AG09309 (cell line): ENCODE measurements at regions not wholly inside any gene's neighbourhood (a gene's known extent, or its start where the extent isn't known, plus 50 kb on each side); places are given as distances from the start of the nearest gene placed in this dataset.

Experiments
- DNase-seq: peaks from one replicate; pipeline ENCODE4 v3.0.0-alpha.2; 2010; ENCODE audit warnings: low read depth
- H3K4me3 ChIP-seq: 2 replicates; pipeline ENCODE4 v1.5.1; 2011; ENCODE audit warnings: mild to moderate bottlenecking, low read depth, low read length, moderate library complexity; ENCODE audit not compliant: control insufficient read depth
- CTCF ChIP-seq: IDR thresholded peaks from 2 replicates; pipeline ENCODE4 v1.5.1; 2011; ENCODE audit warnings: mild to moderate bottlenecking, low read depth, low read length, inconsistent platforms; ENCODE audit not compliant: insufficient read depth, control insufficient read depth; ENCODE audit errors: missing control alignments

- DNase-seq, result no peak
- H3K4me3 ChIP-seq, result no peak overlapping the region
- TF ChIP-seq CTCF, result no peak
Measured at GRCh38 chr1:69246109-69246508, 321.6 kb upstream of the LRRC7 start.

GRCh38 chr1:69246710-69247109 lies 321.0 kb upstream of the LRRC7 start:
- TF ChIP-seq CTCF, result no peak
- H3K4me3 ChIP-seq, result no peak overlapping the region
- DNase-seq, result no peak

- TF ChIP-seq CTCF, result no peak
- no peak for DNase-seq
Measured at GRCh38 chr1:69252696-69253095, 315.0 kb upstream of the LRRC7 start.

GRCh38 chr1:69256036-69256435 lies 311.7 kb upstream of the LRRC7 start:
- TF ChIP-seq CTCF, result no peak
- H3K4me3 ChIP-seq, result no peak overlapping the region
- DNase-seq, result no peak

More at GRCh38 chr1:69252696-69253095, 315.0 kb upstream of the LRRC7 start:
- H3K4me3 ChIP-seq, result no peak overlapping the region

DNA sequence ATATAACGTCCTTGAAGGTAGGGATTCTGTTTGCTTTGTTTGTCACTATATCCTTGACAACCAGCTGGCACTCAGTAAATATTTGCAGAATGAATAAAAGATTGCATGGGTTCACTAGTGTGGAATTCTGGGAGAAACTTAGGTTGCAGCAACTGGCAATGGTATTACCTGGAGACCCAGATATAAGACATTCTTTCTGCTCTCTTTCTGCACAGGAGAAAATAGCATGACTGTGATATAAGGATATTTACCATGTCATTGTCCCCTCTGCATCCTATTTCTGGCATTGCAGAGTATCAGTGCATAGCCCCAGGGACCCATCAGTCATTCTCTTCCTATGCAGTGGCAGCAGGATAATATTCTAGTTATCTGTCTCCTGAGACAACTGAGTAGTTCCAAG lies 308.9 kb upstream of the LRRC7 start:
- no peak for DNase-seq
- TF ChIP-seq CTCF, result no peak
- H3K4me3 ChIP-seq, result no peak overlapping the region

DNA sequence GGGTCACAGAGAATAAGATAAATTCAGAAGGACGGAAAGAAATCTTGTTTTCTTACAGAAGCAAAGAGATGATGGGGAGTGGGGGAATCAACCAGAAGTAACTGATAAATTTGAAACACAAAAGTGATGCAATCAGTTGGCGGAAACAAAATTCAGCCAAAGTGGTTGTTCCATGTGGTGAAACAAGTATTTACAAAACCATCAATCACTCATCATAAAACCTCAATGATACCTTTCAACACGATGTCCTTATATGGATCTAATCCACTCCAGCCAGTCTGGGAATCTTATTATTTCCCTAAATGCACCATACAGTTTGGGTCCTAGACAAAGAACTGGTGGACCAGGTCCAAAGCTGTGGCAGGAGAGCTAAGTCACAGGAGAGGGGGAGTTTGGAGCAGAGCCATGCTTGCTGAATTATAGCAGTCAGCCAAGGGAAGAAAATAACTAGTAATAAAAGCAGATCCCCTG lies 303.8 kb upstream of the LRRC7 start:
- no peak for TF ChIP-seq CTCF
- DNase-seq, result no peak
- no peak overlapping the region for H3K4me3 ChIP-seq

DNA sequence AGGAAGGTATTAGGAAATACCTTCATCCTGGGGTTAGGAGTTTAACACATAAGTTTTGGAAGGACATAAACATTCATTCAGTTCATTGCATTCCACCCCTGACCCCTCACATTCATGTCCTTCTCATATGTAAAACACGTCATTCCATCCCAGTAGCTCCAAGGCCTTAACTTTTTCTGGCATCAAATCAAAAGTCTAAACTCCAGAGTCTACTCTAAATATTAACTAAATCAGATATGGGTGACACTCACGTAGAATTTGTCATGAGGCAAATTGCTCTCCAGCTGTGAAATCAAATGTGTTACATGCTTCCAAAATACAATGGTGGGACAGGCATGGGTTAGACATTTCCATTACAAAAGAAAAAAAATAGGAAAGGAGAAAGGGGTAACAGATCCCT lies 298.2 kb upstream of the LRRC7 start:
- TF ChIP-seq CTCF, result no peak
- DNase-seq, result no peak
- H3K4me3 ChIP-seq, result no peak overlapping the region
